RKO (cell line): ENCODE measurements at regions not wholly inside any gene's neighbourhood (a gene's known extent, or its start where the extent isn't known, plus 50 kb on each side); places are given as distances from the start of the nearest gene placed in this dataset.
"Not testable (repeated sequence)": the region's sequence is repeated elsewhere in the genome, so short reads cannot be mapped to it uniquely, and the experiment has no call there.

Experiments
- DNase-seq: peaks from one replicate; pipeline ENCODE4 v3.0.0-alpha.2; 2016; ENCODE audit warnings: low spot score

DNA sequence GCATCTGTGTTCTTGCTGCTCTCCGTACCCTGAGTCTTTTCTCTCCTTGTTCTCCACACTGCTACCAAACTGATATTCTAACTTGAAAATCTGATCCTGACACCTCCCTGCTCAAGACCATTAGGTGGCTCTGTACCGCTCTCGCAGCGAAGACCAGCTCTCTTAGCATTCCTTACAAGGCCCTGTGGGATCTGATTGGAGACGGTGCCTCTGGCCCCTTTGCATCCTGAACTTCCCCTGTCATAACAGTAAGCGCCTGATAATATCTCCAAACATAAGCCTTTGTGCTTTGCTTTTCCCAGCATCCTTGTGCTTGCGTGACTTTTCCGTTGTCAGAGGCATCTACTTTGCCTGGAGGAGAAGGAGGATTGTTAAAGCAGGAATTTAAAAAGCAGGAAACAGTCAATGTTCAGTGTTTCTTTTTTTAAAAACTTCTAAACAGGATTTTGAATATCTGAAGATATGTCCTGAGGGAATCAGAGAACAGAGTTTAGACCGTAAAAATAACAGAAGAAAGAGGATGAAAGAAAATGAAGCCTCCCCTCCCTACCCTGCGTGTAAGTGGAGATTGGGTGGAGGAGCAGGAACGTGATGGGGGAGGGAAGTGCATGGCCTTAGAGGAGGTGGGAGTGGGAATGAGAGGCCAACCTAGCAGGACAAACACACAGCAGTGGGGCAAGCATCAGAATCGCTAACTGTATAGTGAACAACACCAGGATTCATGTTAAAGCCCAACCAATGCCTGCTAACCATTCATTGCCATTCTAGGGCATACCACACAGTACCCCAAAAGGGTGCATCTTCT, 89.2 kb upstream of the STMND1 start:
- DNase-seq, result no peak

DNA sequence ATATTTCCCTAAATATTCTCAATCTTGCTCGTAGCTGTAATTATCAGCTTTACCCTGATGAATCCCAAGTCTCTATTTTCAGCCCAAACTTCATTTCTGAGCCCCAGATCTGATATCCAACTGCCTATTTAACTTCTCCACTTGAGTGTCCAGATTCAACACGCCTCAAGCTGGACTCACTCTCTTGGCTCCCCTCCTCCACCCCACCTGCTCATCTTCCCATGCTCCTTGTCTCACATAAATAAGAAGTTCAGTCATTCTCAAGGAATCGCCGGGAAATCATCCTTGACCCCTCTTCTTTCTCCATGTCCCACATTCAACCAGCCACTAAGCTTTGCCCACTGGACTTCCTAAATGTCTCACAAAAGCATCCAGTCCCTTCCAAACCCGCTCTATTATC, 89.9 kb upstream of the STMND1 start:
- no peak for DNase-seq

DNA sequence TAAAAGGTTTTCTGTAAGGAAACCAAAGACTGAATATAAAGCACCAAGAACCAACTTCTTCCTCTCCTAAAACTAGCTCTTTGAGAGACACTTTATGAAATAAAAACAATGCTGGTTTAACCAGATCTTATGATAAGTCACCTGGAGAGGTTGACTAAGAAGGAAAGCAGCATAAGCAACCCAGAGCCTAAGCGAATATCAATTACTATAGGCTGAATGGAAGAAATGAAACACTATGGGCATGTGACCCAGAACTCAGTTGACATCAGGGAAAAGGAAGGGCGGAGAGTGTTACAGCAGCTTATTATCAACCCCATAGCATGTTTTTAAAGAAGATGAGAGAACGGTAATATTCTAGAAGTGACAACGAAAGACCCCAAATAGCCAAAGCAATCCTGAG, 94.1 kb upstream of the STMND1 start:
- no peak for DNase-seq

- DNase-seq, result no peak
Measured at GRCh38 chr6:17006543-17006942, 95.3 kb upstream of the STMND1 start.

- no peak for DNase-seq
Measured at GRCh38 chr6:17004269-17004668, 97.6 kb upstream of the STMND1 start.

GRCh38 chr6:17002123-17002522, 99.7 kb upstream of the STMND1 start:
- no peak for DNase-seq

DNA sequence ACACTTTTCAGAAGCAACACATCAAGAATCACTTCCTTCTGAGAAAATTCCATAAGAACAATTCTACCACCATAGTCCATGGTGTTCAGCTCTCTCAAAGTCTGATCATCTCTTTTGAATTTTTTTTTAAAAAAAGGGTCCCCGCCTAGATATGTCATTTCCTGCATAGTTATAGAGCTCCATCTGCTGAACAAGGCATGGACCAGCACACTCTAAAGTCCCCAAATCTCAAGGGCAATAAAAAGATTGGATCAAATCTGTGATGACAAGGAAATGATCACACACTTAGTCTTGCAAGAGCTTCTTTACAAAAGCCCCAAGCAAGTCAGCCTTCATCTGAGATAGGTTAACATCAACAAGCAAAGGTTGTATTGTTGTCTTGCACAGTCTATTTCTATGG, 100.7 kb upstream of the STMND1 start:
- no peak for DNase-seq

- DNase-seq, result no peak
Measured at GRCh38 chr6:16999491-17000436, 102.1 kb upstream of the STMND1 start.

DNA sequence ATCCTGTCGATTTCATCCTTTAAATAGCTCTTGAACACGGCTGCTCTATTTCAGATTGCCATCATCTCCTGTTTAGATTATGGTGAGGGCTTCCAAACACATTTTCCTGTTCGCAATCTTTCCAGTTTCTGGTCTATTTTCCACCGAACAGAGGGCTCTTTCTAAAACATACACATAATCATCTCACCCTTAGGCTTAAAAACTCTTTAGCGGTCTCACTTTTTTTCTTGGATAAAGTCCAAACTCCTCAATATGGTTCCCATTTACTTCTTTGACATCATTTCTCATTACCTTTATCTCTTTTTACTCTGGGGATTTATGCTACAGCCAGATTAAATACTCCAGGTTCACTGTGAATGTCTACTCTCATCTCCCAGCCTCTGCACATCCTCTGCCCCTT, 103.4 kb upstream of the STMND1 start:
- DNase-seq, result no peak

GRCh38 chr6:16995511-16996250, 106.2 kb upstream of the STMND1 start:
- DNase-seq, result no peak

DNA sequence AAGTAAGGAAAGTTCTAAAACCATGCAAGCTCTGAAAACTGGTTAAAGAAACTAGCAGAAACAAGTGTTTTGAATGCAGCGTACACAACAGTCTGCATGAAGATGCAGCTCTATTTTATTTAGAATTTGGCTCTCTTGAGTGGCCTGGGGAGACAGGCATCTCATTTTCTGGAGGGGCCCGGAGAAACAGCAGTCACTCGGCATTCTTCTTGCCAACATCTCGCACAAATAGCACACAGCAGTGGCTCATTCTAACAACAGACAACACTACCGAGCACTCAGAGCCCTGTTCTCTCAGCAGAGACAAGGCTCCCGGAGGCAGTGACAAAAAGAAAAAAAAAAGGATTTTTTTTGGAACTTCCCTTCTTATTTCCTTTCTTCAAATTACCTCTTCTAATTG, 108.5 kb upstream of the STMND1 start:
- no peak for DNase-seq

DNA sequence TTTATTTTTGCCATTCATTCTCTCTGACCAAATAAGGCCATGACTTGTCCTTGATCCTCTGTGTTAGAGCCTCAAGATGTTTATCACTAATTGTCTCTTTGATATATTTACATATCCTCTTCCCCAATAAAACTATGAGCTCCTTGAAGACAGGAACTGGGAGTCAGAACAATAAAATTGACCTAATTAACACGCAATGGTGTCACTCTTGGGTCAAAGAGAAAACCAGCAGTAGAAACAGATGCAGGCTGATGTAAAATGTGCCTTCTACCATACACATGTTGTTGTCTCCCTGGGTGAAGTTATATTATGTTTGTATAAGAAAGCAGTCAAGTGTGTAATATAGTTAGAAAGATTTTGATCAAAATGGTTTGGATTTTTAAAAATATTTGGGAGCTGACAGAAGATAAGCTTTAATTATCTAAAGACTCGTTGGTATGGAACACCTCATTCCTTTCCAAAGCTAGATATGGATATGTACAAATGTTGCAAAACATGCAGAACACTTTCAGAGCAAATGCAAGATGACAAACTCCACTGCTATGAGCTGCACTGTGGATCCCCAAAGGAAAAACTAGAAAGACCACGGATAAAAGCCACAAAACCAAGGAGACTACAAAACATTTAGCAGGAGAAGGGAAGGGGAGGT, 109.7 kb upstream of the STMND1 start:
- DNase-seq, result no peak

DNA sequence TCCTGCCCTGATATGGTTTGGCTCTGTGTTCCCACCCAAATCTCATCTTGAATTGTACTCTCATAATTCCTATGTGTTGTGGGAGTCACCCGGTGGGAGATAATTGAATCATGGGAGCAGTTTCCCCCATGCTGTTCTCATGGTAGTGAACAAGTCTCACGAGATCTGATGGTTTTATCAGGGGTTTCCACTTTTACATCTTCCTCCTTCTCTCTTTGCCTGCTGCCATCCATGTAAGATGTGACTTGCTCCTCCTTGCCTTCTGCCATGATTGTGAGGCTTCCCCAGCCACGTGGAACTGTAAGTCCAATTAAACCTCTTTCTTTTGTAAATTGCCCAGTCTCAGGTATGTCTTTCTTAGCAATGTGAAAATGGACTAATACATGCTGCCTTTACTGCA, 111.9 kb upstream of the STMND1 start:
- DNase-seq, result not testable (repeated sequence)

DNA sequence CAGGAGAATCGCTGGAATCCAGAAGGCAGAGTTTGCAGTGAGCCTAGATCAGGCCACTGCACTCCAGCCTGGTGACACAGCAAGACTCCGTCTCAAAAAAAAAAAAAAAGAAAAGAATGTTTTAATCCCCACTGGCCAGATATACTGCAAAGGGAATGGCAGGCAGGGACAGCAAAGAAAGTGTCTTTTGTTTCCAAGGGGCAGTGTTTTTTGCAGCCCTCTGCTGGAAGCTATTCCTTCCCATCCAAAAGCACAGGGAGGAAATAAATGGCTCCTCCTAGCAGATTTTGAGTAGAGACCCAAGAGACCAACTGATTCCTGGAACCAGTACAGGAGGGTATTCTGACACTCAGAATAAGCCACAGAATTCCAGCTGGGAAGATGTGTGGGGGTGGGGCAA, 112.5 kb upstream of the STMND1 start:
- no peak for DNase-seq

DNA sequence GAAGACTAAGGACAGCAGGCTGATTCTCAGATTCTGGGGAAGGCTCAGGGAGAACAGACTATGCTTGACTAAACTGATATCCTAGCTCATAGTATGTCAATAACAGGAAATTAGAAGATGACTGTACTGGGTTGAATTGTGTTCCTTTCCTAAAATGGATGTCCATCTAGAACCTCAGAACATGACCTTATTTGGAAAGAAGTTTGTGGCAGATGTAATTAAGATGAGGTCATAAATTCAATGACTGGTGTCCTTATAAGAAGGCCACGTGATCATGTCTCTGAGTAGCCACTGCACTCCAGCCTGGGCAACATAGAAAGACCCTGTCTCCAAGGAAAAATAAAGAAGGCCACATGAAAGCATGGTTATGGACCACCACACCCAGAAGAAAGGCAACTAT, 113.9 kb upstream of the STMND1 start:
- no peak for DNase-seq

DNA sequence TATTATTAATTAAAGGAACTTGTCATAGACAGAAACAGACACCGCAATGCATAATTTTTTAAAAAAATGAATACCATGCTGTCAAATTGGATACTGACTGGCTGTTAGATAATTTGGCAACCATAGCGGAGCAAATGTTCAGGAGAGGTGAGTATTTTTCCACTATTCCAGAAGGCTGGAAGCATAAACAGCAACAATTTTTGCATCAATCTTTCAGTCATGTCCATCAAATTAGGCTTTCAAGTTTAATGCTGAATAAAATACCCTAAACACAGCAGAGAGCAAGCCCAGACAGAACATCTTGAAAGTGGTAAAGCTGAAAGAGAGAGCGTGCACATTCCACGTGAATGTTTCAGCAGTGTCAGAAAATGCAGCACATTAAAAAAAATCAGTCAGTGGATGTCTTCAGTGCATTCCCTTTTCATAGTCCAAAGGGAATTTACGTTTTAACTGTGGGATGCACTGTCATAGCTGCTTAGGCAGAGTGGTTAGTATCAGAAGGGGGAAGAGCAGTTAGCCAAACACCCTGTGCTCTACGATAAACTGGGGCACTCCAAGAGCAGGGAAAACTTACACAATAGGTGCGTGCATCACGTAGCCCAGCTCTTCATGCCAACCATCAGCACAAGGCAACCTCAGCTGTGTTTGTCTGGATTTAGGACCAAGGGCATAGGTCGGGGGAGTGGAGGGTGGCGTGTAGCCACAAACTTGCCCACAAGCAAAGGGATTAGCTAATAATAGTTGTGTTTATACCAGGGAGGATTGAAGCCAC, 116.2 kb upstream of the STMND1 start:
- DNase-seq, result no peak

DNA sequence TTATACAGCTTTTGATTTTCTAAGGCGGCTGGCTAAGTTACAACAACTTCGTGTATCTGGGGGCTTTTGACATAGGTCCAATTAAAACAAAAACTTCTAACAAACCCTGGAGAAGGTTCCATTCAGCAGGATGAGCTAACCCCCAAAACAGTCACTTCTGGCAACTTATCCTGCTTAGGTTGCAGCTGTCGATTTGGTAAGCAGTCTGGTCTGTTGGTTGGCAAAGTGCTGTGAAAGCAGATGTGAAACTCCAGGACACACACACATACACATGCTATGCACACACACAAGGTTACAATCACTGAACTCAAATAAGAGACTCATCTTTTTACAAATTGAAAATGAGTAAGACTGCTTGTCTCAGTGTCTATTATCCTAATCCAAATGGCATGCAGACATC, 119.0 kb upstream of the STMND1 start:
- DNase-seq, result no peak

- no peak for DNase-seq
Measured at GRCh38 chr6:16979677-16980370, 122.0 kb upstream of the STMND1 start.

- no peak for DNase-seq
Measured at GRCh38 chr6:16978686-16979085, 123.2 kb upstream of the STMND1 start.

DNA sequence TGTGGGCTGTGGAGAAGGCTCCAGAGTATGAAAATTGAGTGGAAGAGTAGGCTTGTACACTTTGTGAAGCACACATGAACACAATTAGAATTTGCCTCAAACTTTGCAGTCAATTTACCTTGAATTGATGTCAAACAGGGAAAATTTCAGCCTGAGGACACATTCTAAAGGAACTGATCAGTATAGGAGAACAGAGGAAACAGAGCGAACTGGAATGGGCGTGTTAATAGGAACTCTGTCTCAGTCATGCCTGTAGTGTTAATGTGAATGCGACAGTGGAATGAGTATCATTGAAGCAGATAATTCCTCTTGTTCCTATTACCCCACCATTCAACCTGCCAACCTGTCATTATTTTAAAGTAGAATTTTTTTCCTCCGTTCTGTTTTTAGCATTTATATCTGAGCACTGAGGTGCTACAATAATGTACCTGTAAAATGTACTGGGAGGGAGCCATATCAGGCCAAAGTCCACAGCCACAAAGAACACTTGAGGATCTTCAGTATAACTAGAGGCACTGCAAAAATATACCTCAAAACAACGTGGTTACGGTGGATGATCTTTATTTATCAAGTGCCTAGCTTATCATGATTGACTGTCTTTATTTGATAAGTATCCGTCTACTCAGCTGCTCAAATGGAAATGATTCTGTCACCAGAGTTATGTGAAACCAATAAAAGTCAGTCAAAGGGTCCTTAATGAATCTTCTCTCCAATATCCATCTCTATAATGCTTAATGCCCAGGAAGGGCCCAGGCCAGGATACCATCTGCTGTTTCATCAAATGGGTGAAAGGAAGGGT, 125.3 kb upstream of the STMND1 start:
- no peak for DNase-seq
